GM18870 (cell line): ENCODE measurements at regions not wholly inside any gene's neighbourhood (a gene's known extent, or its start where the extent isn't known, plus 50 kb on each side); places are given as distances from the start of the nearest gene placed in this dataset.

Source experiments
- ATAC-seq: cut with Tn5 transposase; IDR thresholded peaks from one replicate; pipeline ENCODE4 v1.9.1; 2021; ENCODE audit warnings: moderate library complexity; ENCODE audit not compliant: unreplicated experiment

DNA sequence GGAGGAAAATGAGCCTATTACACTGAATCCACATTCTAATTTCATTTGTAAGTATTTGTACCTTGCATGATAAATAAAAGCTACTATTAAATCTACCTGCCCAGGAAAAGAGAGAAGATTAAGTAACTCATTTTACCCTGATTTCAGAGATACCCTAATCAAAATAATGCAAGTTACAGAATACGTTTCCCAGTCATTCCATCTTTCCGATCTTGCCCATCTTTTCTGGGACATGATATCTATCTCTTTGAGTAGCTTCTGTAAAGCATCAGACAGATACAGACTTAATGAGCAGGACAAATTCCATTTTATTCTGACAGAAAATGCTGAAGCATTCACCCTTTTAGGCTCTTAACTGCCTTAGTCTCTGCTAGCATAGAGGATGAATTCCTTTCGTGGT, 56.6 kb downstream of the SPRY2 start:
- no peak for ATAC-seq

DNA sequence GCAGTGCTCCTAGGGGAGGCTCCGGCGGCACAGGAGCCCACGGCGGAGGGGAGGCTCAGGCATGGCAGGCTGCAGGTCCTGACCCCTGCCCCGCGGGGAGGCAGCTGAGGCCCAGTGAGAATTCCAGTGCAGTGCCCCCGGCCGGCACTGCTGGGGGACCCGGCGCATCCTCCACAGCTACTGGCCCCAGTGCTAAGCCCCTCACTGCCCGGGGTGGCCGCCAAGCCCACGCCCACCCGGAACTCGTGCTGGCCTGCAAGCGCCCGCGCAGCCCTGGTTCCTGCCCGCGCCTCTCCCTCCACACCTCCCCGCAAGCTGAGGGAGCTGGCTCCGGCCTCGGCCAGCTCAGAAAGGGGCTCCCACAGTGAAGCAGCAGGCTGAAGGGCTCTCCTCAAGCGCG, 62.2 kb downstream of the SPRY2 start:
- ATAC-seq, result no peak

DNA sequence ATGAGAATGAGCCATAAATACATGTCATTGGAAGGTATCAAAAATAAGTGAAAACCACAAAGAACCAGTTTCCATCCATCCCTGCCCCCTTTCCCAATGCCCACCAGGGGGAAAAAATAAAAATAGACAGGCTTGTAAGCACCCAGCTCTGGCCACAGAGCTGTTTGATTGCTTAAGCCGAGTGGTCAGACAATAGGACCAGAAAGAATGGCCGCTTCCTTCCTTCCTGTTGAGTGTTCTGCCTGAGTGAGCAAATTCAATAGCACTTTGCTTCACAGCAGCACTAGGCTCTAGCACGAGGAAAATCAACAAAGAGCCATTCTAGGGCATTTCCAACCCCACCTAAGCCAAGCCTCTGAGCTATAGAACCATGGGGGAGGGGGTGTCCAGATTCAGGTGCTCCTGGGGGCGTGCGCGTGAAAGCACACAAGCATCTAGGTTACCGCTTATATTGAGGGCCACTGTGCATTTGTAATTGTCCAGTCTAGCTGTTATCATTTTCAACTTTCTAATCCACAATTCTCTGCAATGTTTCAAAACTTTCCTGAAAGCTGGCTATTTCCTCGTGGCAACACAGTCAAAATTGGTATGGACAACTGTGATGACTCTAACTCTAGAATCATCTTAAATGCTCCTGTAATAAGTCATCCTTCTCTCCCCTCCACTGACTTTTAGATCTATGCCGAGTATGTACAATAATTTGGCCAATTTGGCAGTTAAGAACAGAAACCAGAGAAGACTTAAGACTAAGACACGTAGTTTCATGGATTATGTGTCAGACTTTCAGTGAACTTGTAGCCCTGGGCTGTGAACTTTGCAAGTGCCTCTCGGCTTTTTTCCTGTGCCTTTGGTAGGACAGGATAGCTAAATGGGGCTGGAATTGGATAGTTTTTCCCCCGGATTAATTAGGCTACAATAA, 64.3 kb downstream of the SPRY2 start:
- ATAC-seq, result no peak

DNA sequence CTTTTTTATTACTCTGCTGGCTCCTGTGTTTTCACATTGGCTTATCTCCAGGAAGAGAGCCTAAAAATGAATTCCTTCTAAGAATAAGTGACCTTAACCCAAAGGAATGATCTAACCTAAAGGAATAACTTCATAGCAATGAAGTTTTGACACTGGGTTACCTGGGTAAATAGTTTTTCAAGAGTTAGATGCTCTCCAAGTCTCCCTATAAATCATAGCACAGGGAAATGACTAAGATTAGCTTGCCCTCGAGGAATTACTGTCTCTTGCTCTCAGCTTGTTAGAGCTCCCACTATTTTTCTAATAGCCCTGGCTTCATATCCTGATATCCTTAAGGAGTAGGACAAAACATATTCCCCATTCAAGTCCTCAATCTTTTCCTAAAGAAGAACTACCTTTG, 66.3 kb downstream of the SPRY2 start:
- no peak for ATAC-seq

DNA sequence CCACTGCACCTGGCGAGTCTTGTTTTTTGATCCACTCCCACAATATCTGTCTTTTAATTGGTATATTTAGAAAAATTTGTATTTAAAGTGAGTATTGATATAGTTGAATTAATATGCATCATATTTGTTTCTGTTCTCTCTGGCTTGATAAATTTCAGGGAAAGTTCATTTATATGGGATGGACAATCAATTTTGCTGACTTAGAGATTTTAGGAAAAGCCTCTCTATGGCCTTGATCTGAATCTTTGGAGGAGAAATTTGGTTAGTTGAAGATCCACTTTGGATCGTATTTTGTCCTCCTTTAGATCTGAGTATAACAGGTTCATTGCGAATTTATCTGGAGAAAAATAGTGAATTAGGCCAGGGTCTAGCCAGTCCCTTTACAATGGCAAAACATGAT, 67.2 kb downstream of the SPRY2 start:
- no peak for ATAC-seq

DNA sequence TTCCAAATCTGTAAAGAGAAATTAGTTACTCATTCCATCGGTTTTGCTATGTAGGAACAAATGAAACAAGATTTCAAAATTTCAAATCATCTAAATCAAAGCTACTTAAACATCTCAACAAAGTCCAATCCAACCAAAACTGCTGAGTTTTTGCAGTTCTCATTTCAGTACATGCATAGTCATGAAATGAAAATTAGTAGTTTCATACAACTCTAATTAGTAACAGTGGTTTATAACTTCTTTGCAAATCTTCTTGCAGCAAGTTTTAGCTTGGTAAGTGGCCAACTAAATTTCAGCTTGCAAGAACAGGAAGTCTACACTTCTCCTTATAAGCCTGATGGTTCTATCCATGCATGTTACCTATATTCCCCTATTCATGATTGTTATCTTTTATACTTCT, 75.6 kb downstream of the SPRY2 start:
- ATAC-seq, result peak; percentile 84

DNA sequence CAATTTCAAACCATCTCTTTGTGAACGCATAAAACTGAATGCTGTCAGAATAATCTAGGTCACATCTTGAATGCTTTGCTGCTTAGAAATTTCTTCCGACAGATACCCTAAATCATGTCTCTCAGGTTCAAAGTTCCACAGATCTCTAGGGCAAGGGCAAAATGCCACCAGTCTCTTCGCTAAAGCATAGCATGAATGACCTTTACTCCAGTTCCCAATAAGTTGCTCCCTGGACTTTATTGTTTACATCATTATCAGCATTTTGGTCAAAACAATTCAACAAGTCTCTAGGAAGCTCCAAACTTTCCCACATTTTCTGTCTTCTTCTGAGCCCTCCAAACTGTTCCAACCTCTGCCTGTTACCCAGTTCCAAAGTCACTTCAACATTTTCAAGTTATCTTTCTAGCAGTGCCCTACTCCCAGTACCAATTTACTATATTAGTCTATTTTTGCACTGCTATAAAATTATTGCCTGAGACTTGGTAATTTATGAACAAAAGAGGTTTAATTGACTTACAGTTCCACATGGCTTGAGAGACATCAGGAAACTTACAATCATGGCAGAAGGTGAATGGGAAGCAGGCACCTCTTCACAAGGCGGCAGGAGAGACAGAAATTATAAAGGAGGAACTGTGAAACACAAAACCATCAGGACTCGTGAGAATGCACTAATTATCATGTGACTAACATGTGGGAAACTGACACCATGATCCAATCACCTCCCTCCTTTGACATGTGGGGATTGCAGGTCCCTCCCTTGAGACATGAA, 77.0 kb downstream of the SPRY2 start:
- ATAC-seq, result no peak

DNA sequence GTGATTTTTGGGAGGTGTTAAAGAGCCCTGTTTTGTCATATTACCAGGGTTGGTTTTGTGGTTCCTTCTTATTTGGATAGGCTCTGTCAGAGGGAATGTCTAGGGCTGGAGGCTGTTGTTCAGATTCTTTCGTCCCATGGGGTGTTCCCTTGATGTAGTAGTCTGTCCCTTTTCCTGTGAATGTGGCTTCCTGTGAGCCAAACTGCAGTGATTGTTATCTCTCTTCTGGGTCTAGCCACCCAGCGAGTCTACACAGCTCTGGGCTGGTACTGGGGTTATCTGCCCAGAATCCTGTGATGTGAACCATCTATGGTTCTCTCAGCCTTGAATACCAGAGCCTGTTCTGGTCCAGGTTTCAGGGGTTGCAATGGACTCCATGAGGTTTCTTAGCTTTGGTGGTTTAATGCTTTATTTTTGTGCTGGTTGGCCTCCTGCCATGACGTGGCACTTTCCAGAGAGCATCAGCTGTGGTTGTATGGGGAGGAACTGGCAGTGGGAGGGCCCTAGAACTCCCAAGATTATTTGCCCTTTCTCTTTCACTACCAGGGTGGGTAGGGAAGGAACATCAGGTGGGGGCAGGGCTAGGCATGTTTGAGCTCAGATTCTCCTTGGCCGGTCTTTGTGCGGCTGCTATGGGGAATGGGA, 78.8 kb downstream of the SPRY2 start:
- no peak for ATAC-seq

DNA sequence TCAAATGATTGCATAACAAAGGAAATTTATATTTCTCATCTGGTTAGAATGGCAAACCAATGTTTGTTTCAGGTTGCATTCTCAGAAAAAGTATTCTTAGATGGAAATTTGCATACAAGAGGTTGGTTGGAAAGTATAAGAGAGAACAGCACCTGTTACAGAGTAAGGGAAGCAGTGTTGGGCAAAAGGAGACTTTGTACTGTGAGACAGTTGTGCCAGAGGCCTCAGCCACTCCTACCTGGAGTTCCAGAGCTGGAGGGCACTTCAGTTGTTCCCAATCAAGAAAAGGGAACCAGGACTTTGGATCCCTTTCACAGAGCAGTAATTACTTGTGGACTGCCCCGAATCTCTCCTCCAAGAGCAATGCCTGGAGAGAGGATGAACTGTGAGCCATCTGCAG, 81.8 kb downstream of the SPRY2 start:
- ATAC-seq, result peak; percentile 74

DNA sequence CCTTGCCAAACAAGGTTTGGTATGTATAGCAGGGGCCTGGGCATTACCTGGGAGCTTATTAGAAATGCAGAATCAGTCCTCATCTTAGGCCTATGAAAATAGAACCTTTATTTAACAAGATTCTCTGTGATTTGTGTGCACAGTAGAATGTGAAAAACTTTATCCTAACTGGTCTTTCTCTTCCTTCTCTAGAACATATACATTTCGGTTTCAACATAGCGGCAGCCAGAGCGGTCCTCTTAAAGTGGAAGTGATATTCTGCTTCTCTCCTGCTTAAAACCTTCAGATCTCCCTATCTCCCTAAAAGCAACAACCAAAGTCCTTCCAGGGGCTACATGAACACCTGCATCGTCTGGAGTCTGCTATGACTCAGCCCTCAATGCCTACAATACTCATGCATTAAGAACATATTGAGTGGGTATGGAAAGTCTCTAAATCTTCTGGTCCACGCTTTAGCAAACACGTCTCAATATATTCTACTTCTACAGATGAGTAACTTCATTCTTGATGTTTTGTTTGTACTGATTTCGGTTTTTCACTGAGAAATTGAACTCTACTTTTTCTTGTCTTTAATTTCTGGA, 84.5 kb downstream of the SPRY2 start:
- ATAC-seq, result peak; percentile 81

DNA sequence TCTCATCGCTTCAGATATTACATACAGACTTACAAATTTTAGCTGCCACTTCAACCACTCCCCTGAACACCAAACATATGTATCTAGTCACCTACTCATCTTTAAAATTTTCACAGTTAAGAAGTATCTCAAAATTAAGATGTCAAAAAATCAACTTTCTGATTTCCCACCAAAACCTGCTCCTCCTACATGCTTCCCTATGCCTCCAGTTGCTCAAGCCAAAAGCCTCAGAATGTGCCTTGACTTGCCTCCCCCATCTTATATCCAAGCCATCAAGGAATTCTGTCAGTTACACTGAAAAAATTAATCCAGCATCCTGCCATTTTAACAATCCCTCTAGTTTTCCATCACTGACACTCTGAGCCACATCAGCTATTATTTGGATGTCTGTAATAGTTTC, 85.0 kb downstream of the SPRY2 start:
- no peak for ATAC-seq

DNA sequence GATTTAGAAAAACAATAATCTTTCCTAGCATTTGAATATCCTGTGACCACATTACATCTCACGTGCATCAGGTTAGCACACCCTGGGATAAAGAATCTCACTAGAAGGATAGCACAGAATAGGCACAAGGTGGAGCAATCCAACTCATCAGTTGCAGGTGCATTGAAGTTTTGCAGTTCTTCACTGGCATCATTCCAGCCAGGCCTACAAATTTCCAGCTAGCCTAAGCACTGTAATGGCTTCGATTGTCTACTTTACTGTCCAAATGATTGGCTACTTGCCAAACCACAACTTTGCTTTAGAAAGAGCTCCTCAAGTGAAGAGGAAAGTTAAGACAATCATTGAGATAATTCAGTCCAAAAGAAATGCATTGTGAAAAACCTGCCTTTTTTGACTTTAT, 89.5 kb downstream of the SPRY2 start:
- ATAC-seq, result no peak

DNA sequence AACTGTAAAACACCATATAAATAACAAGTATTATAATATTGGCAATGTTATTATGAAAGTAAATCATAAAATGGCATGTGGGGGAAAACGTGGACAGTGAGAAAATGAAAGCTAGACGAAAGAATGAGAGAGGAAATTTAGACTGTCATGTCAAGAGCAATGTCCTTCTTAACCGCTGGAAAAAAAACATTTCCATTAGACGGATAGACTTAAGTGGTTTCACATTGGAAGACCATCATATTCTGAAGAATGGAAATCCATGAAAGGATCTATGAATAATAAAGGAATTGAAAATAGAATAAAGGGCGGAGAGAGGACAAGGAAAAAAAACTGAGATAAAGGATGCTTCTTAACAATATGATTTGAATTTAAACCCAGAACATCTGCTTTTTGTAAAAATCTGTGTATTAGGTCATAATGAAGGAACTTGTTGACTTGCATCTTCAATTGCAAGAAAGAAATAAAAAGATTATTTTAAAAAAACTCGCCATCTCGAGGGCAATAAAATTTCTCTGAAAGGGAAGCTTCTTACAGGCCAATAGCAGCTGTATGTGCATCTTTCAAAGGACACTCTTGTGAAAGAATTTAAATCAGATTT, 90.6 kb downstream of the SPRY2 start:
- no peak for ATAC-seq

DNA sequence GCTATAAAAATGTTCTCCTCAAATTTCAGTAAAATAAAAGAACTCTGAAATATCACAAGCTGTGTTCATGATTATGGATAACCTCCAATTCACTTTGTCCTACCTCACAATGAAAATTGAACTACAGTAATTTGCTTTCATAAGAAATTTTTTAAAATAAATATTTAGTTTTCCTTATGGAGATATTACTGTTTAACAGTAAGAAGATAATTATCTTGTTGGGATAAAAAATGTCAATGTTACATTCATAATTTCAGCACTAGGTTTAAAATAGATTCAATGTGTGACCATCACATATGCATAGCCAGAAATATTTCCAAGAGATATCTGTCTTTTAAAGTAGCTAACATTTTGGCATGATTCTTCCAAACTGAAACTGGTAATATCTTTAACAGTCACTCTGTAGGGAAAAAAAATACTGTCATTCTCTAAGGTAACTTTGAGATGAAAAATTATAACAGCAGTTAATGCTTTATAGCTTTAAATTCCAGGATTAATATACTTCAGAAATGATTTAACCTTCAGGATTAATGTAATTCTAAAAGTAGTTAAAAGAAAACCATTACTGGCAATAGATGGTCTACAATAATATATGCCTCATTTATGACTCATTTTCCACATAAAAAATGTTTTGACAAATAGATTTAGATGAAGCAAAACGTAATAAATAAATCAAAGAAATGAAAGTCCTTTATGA, 91.3 kb downstream of the SPRY2 start:
- no peak for ATAC-seq

DNA sequence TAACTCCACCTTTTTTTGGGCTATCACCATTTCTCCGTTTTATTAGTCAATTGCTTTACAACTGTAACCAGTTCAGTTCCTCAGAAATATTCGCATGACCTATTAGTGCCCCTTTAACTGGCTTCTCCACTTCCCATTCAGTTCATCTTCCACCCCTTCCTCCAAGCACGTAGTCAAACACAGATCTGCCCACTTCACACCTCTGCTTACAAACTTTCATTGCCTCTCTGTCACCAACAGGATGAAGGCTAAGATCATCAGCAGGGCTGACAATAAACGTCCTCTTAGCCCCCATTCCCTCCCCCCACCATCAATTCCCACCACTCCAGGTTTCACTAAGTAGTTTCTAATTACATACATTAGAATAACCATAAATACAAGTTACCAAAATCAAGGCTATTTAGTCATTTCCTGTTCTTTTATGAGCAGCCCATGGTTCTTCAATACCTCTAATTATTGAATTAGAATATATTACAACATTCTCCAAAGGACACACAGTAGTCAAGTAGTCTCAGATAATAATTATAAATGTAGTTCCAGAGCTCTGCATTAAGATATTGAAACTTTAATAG, 95.7 kb downstream of the SPRY2 start:
- ATAC-seq, result no peak

DNA sequence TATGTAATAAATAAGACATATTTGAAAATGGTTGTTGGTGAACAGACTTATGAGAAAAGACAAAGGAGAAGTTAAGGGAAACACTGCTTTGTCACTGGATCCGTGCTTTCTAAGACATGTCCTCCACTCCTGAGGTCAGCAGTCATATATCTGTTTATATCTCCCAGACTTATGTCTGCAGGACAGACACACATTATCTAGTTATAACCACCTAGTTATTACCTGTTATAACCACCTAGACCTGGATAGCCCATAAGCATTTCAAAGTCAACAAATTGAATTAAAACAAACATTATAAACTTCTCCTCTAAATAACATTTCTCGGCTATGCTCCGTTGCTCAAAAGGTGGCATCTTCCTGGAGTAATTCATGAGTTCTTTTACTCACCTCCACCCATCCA, 96.4 kb downstream of the SPRY2 start:
- ATAC-seq, result no peak

DNA sequence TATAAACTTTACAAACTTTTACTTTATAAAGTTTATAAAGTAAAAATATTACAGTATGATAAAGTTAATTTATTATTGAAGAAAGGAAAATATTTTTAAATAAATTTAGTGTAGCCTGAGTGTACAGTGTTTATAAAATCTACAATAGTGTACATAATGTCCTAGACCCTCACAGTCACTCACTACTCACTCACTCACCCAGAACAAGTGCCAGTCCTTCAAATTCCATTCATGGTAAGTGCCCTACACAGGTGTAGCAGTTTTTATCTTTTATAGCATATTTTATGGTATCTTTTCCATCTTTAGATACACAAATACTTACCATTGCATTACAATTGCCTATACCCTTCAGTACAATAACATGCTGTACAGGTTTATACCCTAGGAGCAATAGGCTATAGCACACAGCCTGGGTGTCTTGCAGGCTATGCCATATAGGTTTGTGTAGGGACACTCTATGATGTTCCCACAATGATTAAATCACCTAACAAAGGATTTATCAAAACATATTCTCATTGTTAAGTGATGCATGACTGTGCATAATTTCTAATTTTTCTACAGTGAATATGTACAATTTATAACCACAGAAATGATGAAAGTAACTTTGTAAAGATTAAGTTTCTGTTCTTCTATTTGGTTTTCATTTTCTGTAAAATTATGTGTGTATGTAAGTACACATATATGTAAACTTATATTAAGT, 98.0 kb downstream of the SPRY2 start:
- ATAC-seq, result no peak

DNA sequence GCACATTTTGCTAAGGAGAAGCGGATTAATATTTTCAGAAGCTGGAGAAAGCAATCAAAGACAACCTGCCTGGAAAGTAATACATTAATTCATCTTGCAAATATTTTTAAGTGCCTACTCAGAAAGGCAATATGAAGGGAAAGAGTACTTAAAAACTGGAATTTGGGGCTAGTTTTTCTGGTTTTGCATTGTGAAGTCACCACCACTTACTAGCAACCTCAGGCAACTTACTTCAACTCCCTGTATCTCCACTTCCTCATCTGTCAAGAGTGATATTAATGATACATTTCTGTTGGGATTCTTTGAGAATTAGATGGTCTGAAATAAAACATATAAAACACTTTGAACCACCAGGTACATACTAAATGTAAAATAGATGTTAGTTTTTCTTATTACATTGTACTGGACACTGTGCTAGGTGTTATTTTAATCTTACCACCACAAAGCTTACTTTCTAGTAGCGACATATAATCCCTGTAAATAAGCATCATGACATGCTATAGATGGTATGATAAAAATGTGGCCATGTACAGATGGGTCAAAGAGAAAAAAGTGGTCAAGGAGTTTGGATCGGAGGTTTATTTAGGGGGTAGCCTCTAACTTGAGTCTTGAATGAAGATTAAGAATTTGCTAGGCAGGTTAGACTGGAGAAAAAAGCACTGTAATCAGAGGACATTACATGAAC, 101.2 kb downstream of the SPRY2 start:
- no peak for ATAC-seq

DNA sequence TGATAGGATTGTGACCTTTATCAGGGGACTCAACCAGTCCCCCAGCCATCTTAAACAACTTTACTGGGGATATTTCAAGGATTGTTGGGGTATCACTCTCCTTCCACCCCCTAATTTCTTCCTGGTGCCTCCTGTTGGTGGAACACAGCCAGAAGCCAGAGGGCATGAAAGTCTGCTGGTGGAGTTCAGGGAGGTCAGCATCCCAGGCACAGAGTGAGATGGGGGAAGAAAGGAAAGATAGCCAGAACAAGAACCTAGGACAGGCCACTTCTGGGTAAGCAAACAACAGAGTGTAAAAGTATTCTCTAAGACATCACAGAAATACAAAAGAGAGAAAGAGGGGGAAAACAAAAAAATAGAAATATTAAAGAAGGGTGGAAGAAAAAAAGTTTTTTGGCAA, 101.8 kb downstream of the SPRY2 start:
- no peak for ATAC-seq
